ENCODE measurements at regions not wholly inside any gene's neighbourhood (a gene's known extent, or its start where the extent isn't known, plus 50 kb on each side); places are given as distances from the start of the nearest gene placed in this dataset.
A peak's percentile ranks its signal among the peaks of the same experiment; 100 is the strongest.

DNA sequence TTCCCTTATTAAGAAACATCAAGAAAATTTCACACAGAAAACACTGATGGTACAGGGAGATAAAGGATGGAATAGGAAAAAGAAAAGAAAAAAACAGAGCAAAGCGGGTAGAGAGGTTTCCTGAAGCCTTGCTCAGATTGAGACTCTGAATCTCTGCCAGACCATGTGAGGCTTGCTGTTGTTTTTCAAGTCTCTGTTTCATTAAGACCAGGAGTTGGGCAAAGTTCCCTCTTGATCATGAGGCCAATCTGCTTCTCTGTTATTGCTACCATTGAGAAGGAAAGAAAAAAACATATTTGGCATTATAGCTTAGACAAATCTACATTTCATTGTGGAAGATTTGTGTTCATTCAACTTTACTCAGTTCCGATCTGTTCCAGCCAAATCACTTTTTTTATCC is 201.6 kb upstream of the SOX9 start:
- TF ChIP-seq, protein P1, sequence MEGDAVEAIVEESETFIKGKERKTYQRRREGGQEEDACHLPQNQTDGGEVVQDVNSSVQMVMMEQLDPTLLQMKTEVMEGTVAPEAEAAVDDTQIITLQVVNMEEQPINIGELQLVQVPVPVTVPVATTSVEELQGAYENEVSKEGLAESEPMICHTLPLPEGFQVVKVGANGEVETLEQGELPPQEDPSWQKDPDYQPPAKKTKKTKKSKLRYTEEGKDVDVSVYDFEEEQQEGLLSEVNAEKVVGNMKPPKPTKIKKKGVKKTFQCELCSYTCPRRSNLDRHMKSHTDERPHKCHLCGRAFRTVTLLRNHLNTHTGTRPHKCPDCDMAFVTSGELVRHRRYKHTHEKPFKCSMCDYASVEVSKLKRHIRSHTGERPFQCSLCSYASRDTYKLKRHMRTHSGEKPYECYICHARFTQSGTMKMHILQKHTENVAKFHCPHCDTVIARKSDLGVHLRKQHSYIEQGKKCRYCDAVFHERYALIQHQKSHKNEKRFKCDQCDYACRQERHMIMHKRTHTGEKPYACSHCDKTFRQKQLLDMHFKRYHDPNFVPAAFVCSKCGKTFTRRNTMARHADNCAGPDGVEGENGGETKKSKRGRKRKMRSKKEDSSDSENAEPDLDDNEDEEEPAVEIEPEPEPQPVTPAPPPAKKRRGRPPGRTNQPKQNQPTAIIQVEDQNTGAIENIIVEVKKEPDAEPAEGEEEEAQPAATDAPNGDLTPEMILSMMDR (IDR thresholded peaks at IDR 0.05; ENCODE audit: unreplicated experiment), result no peak
- CTCF ChIA-PET, result no interaction called here
- peaks cover 11% of the 10 kb centered on the region for H3K9me3 Mint-ChIP-seq (ENCODE audit: unreplicated experiment)
- no TSS peak for BruUV-seq (replicated peaks)
- intact Hi-C loops (cut with micrococcal nuclease), result no loop called here
- POLR2A ChIA-PET, result no interaction called here
- peaks cover 32% of the 10 kb centered on the region for H3K4me1 Mint-ChIP-seq (ENCODE audit: insufficient read depth, unreplicated experiment)
- H3K27me3 Mint-ChIP-seq (ENCODE audit: insufficient read depth, unreplicated experiment), result no peaks in the 10 kb centered on the region
- H3K36me3 Mint-ChIP-seq (ENCODE audit: insufficient read depth, unreplicated experiment), result no peaks in the 10 kb centered on the region
- no peak overlapping the region for H3K27ac Mint-ChIP-seq (ENCODE audit: low read depth, unreplicated experiment)
- DNase-seq (ENCODE audit: unreplicated experiment), result no peak
- H3K4me3 Mint-ChIP-seq (ENCODE audit: unreplicated experiment), result no peak overlapping the region

DNA sequence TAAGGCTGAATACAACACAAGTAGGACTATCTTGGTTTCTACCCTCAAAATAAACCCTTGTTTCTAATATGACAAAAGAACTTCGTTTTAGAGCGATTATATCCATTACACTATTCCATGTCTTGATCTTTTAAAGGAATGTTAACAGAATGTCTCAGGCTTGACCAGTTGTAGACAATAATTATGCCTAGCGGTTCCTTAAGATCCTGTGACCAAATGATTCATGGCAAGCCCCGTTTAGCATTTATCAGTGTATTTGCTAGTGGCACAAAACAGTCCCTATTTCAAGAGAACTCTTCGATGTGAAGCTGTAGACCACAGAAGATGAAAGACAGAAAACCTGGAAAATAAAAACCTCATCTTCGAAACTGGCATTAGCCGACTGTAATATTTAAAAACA is 200.9 kb upstream of the SOX9 start:
- H3K36me3 Mint-ChIP-seq (ENCODE audit: insufficient read depth, unreplicated experiment), result no peaks in the 10 kb centered on the region
- intact Hi-C loops (cut with micrococcal nuclease), result no loop called here
- no peak overlapping the region for H3K27ac Mint-ChIP-seq (ENCODE audit: low read depth, unreplicated experiment)
- peaks cover 15% of the 10 kb centered on the region for H3K9me3 Mint-ChIP-seq (ENCODE audit: unreplicated experiment)
- no peak overlapping the region for H3K4me3 Mint-ChIP-seq (ENCODE audit: unreplicated experiment)
- ChIA-PET POLR2A (no interaction called here), CTCF (no interaction called here)
- no peak for DNase-seq (ENCODE audit: unreplicated experiment)
- peaks cover 35% of the 10 kb centered on the region for H3K4me1 Mint-ChIP-seq (ENCODE audit: insufficient read depth, unreplicated experiment)
- BruUV-seq (replicated peaks), result no TSS peak
- H3K27me3 Mint-ChIP-seq (ENCODE audit: insufficient read depth, unreplicated experiment), result no peaks in the 10 kb centered on the region
- TF ChIP-seq, protein P1 (IDR thresholded peaks at IDR 0.05; ENCODE audit: unreplicated experiment), result no peak

DNA sequence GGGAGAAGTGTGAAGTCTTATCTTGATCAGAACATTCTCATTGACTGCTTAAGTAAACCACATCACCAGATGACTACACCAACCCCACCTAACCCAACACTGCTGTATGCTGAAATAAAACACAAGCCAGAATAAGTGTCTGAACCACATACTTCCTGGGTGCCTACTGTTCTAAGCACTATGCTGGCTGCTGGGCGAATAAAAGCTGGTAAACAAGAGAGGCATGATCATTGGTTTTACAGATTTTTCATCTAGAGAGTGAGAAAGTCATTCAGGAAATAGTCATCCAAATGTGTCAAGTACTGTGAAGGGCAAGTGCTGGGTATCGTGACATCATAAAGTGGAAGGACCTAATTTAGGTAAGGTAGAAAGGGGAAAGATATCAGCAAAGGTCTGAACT is 199.0 kb upstream of the SOX9 start:
- ChIA-PET CTCF (no interaction called here), POLR2A (no interaction called here)
- no peak for DNase-seq (ENCODE audit: unreplicated experiment)
- Mint-ChIP-seq H3K4me1 (ENCODE audit: insufficient read depth, unreplicated experiment) (peaks cover 41% of the 10 kb centered on the region), H3K9me3 (ENCODE audit: unreplicated experiment) (peaks cover 15% of the 10 kb centered on the region), H3K36me3 (ENCODE audit: insufficient read depth, unreplicated experiment) (no peaks in the 10 kb centered on the region), H3K4me3 (ENCODE audit: unreplicated experiment) (no peak overlapping the region), H3K27ac (ENCODE audit: low read depth, unreplicated experiment) (peak overlapping the region; percentile 54), H3K27me3 (ENCODE audit: insufficient read depth, unreplicated experiment) (no peaks in the 10 kb centered on the region)
- intact Hi-C loops (cut with micrococcal nuclease), result no loop called here
- TF ChIP-seq, protein P1 (IDR thresholded peaks at IDR 0.05; ENCODE audit: unreplicated experiment), result no peak
- no TSS peak for BruUV-seq (replicated peaks)

DNA sequence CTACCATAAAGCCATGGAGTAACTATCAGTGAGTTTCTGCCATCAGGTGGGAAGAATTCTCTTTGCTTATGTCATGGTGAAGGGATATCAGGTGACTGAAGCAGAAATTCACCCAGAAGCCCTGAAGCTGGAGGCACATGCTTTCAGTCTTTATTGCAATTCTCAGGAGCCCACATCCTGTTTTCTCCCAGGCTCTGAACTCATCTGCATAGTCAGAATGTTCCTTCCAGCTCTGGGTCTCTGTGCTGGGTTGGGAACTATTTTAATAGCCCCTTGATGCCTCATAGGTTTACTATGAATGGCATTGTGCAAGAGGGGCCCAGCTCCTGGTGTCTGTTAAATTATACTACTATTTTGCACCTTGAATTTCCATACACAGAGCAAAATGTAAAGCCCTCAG is 198.4 kb upstream of the SOX9 start:
- no TSS peak for BruUV-seq (replicated peaks)
- peak overlapping the region; percentile 63 for H3K27ac Mint-ChIP-seq (ENCODE audit: low read depth, unreplicated experiment)
- no peaks in the 10 kb centered on the region for H3K36me3 Mint-ChIP-seq (ENCODE audit: insufficient read depth, unreplicated experiment)
- TF ChIP-seq, protein P1 (IDR thresholded peaks at IDR 0.05; ENCODE audit: unreplicated experiment), result no peak
- peaks cover 43% of the 10 kb centered on the region for H3K4me1 Mint-ChIP-seq (ENCODE audit: insufficient read depth, unreplicated experiment)
- peaks cover 15% of the 10 kb centered on the region for H3K9me3 Mint-ChIP-seq (ENCODE audit: unreplicated experiment)
- POLR2A ChIA-PET, result no interaction called here
- intact Hi-C loops (cut with micrococcal nuclease), result no loop called here
- H3K27me3 Mint-ChIP-seq (ENCODE audit: insufficient read depth, unreplicated experiment), result no peaks in the 10 kb centered on the region
- CTCF ChIA-PET, result no interaction called here
- peak; percentile 69 for DNase-seq (ENCODE audit: unreplicated experiment)
- no peak overlapping the region for H3K4me3 Mint-ChIP-seq (ENCODE audit: unreplicated experiment)

Measured in MCF 10A (cell line).